Fibroblast of skin of right quadriceps (primary cell): ENCODE measurements at regions not wholly inside any gene's neighbourhood (a gene's known extent, or its start where the extent isn't known, plus 50 kb on each side); places are given as distances from the start of the nearest gene placed in this dataset.

Experiments
- DNase-seq: peaks from one replicate; pipeline ENCODE4 v3.0.0-alpha.2; 2013

DNA sequence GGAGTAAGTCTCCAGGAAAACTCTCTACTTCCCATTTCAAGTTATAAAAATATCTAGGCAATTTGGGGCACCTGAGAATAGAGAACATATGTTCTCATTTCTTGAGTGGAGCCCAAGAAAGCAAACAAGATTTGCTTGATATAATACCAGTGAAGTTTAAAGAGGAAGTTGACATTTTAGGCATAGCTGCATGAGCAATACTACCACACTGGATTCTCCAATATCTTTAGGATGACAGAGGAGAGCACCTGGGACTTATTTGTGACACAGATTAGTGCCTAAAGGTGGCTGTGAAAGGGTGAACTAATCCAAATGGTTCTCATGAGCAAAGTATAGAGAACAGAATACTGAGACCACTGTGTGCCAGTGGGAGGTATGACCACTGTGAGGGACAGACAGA lies 423.5 kb upstream of the RIOK2 start:
- DNase-seq = no peak

DNA sequence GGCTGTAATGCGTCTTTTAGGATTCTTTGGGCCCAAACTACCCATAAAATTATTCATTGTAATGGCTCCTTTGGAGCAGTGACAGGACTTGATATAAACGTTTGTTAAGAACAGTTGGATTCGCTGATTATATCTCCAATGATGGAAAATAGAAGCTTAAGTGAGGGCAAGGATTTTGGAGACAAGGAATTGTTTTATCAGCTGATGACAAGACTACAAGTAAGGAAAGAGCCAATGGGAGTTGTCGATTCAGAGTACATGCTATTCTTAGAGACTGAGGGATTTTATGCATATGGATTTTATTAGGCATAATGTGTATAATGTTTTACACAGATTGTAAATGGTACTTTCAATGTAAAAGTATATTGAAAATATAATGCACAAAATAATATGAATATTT lies 425.5 kb upstream of the RIOK2 start:
- peak; percentile 11 for DNase-seq

DNA sequence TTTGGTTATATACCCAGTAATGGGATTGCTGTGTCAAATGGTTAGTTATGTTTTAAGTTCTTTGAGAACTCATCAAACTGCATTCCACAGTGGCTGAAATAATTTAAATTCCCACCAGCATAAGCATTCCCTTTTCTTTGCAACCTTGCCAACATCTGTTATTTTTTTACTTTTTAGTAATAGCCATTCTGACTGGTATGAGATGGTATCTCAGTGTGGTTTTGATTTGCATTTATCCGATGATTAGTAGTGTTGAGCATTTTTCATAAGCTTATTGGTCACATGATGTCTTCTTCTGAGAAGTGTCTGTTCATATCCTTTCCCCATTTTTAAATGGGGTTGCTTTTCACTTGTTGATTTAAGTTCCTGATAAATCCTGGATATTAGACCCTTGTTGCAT lies 435.7 kb upstream of the RIOK2 start:
- DNase-seq = peak; percentile 88

DNA sequence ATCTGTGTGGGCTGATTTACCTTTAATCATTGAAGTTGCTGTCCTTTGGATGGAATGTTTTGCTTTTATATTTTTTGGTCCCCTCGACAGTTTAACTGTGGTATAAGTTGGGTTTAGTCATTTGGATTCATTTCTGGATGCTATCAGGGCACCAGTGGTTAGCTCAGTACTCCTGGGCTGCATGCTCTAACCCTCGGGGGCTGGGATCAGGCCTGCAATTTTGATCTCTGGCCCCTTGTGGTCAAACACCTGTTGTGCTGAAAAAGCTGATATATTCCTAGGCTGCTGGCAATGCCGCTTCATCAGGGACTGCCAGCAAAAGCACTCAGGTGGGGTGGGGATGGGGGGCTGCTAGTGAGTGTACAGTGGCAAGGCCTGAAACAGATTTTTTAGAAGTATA lies 440.4 kb upstream of the RIOK2 start:
- no peak for DNase-seq

DNA sequence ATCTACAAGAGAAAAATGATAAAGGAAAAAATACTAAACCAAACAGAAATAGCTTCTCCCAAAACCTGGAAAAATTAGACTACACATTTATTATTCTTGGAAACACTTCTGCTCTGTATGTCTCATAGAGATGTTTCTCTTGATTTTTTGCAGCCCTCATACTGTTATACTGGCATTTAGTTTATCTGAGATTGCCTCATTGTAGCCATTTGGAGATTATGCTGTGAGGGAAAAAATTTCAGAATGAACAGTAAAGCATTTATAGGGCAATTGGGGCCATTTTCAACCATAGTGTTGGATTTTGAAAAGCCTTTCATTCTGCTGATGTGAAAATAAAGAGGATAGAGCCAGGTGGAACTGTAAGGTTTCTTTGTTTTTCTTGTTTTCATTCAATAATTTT lies 441.8 kb upstream of the RIOK2 start:
- no peak for DNase-seq

DNA sequence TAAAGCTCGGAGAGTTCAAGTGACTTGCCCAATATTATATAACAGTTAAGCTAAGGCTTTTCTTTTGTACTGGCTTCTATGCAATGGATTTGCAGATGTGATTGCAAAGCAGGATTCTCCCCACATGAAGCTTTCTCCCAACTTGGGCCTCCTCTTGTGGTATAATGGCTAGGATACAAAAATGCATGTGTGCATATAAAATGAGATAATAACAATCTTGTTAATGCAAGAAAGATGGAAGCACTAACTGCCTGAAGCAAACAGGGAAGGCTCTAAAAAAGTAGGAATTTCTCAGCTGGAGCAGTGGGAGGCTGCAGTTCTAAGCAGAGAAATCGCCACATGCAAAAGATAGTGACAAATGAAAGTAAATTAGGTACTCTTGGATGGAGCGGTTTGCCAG lies 444.2 kb upstream of the RIOK2 start:
- DNase-seq = peak; percentile 20

DNA sequence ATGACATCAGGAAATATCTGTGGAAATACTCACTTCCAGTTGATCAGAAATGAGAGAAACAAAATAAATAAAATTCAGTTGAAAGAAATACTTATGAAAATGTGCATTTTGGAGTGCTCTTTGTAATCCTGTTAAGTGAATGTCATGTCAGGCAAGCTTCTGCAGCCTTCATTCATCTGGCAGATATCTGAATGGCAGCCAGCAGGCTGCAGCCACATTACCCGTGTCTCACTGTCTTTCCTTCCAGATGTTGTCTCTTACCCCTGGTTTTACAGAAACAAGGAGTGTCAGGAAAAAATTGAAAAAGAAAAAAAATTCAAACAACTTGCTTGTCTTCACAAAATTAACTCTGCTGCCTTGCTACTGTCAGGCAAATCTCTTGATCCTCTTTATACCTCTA lies 445.0 kb upstream of the RIOK2 start:
- peak; percentile 16 for DNase-seq

DNA sequence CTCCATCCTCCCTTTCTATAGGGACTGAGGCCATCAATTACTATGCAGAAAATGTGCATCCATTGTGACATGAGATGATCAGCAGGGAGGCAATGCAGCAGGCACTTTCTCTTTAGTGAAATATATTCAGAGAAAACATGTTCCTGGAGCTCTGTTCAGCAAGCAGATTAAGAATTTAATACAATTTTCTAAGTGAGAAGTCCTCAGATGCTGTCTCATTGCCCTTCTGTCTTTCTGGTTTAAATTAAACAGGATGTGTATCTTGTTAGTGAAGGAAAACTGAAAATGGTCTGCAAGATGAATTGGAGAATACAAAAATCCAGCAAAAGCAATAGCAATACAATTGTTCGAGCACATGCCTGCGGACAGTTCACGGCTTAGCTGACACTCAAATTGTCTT lies 445.8 kb upstream of the RIOK2 start:
- DNase-seq = peak; percentile 6

DNA sequence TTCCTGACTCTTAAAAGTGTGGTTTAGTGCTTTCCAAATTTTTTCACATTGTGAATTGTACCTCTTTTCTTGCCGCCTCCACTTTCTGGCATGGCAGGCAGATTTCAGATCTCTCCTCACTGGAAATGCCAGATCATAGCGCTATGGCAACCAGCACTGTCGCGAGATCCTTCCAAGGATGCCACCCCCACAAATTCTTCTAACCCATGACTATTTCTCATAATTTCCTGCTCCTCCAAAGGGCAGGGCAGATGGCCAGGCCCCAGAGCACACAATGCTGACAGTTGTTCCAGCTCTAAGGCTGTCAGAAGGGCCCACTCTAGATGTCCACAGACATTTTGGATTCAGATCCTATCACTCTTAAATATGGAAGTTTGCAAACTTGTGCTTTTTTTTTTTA lies 446.2 kb upstream of the RIOK2 start:
- DNase-seq = peak; percentile 76

DNA sequence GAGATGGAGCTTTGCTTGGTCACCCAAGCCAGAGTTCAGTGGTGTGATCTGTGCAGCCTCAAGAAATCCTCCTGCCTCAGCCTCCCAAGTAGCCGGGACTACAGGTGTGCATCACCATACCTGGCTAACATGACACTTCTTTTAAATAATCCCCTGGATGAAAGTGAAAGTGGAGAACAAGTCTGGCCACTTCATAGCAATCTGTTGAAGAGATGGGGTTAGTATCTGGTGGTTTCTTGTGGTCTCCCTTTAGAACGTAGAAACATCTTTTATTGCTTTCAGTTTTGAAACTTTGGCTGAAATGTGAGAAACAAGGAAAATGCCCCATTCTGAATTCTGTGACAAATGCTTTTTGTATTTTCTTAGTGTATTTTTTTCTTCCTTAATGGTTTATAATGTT lies 452.5 kb upstream of the RIOK2 start:
- no peak for DNase-seq

DNA sequence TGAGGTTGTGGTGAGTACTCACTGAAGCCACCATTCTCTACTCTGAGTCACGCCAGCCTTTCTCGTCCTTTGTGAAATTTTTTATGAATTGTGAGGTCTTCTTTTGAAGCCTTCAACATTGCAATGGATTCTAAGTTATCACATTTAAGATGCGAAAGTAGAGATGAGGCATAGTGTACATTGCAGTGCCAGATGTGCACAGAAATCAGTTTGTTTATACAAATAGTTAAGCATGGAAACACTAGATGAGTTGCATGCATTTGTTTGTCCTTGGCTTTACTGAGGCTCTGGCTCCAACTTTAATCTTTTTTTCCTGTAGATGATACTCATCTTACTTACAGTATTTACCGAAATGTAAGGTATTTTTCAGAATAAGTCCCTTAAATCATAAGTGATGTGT lies 453.7 kb upstream of the RIOK2 start:
- DNase-seq = no peak

DNA sequence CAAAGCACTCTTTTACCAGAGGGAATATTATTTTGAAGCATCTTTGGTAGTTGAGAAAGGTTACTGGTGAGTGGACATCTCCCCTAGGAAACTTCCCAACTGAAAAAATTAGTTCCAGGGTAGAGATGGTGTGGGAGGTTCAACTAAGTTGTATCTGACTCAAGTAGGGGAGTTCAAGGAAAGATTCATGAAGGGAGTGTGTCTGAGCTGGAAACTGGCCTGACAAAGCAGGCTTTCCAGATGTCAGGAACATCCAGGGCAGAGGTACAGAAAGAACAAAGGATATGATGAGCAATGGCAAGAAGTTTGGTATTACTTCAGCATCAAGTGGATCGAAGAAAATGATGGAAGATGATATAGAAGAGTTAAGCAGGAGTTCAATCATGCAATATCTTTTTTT lies 458.0 kb upstream of the RIOK2 start:
- no peak for DNase-seq

DNA sequence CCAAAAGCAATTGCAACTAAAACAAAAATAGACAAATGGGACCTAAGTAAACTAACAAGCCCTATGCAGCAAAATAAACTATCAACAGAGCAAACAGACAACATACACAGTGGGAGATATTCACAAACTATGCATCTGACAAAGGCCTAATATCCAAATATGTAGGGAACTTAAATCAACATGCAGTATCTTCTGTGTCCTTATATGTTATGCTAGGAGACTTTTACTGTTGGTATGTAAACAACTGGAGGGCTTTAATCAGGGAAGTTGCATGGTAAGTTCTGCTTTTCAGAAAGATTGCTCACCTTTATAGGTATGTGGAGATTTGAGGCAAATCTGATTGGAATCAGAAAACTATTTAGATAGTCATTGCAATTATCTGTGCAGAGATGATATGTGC lies 461.2 kb upstream of the RIOK2 start:
- no peak for DNase-seq

DNA sequence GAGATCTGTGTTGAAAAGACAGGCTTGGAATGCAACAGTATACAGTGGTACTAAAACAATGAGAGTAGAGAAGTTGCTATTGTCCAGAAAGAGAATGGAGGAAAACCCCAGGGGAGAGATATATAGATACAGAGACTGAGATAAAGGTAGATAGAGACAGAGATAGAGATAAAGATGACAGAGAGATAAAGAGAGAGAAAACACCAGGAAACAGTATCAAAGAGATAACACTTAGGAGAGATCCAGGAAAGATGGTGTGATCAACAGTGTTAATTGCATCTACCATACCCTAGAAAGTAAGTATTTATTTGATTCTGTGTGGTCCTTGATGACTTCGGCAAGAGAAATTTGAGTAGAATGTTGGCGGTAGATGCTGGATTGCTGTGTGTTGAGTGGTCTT lies 461.8 kb upstream of the RIOK2 start:
- DNase-seq = no peak

DNA sequence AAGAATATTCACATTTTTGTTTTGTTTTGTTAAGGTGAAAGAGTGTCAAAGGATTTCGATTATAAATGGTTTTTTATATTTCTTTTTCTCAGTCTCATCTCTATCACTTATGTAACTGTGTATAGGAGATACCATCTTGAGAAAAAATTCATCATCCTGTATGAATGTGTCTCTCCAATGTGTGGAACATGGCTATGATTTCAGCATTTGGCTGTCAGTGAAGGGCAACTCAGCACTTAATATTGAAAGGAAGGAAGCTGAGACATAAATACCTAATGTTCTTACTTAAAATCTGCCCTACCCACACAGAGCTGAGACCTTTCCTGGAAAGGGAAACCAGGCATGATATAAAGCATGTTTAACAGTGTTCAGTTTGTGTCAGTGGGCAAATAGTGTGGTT lies 474.2 kb upstream of the RIOK2 start:
- DNase-seq = no peak

DNA sequence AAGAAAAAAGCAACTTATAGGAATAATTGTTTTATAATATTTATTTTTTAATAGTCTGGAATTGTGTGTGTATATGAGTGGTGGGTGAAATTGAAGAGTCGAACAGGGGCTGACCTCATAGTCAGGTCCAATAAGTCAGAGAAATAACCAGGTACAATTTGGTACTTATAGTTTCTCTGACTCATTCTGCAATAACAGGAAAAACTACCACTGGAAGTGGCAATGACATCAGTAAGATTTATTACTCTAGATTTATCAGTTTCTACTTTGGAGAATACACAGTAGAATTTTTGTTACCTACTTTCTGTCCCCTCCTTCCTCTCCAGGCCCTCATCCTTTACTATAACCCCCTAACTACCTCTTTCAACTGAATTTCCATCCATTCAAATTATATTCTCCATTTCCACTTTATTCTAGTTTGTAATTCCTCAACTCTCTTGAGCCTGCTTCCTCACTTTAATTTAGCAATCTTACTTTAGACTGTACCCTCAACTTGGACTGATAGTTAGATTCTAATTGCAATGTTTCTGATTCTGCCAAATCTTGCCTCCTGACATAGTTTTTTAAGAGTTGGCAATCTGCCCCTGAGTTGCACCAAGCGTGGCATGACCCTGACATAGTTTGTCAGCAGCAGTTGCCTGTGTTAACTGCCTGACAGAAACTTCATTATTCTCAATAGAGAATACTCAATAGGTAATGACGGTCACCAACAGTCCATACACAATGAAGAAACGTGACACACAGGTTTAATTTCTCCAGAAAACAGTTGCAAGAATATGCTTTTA lies 475.3 kb upstream of the RIOK2 start:
- DNase-seq = no peak

DNA sequence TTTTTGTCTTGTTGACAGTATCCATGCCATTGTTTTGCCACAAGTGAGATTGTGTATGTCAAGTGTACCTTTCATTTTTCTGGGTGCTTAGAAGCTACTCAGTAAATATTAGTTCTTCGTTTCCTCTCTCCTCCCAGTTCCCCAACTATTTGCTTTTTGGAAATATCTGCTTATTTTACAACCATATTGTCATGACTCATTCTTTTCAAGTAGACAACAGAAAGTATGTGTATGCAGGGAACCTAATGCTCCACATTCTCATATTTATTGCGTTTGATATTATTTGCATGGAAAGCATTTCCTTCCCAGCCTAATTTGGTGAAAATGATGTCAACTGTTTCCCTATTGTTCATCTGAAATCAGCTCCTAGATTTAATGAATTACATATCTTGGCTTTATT lies 483.7 kb upstream of the RIOK2 start:
- no peak for DNase-seq

DNA sequence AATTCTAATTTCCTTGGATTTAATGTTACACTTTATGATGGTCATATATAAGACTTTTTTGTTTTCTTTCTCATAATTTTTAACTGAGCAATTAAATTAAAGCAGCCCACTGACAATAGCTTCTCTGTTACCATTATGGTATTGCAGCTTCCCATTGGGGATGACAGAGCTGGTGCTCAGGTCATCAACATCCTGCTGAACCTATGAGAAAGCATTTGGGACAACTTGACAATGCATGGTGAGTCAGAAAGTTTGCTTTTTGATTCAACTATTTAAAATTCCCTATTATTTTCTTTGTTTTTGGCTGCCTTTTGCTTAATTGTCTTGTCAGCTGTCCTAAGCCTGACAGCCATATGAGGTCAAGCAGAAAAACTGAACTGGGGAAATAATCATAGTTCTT lies 487.4 kb upstream of the RIOK2 start:
- DNase-seq = no peak

DNA sequence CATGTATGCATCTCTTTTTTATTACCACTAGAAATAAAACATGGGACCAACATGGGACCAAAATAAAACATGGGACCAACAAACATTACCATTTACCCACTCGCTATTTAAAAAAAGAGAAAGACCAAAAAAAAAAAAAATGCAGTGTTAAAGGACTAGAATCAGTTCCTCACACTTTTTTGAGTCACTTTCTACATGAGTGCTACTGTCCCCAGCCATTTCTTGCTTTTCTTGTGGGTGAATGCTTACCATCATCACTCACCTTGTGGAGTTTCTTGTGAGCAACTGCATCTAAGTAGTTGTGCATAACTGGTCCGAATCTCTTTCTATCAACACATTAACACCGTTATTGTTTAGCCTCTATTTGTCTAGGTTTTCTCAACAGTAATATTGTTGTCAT lies 493.6 kb upstream of the RIOK2 start:
- DNase-seq = no peak

DNA sequence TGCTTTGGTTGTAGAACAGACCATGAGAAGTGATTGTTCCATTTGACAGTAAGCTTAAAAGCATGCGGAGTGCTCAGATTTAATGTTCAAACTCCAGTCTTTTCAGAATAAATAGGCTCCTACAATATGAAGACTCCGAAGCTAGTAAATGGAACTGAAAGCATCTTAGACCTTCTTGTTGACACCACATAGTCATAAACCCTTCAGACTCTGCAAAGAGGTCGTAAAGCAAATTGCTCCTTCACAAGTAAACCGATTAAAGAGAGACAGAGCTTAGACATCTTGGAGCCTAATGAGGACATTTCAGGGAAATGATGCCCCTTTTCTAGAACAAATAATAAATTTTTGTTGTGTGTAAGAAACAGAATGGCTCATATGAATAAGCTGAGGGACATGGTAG lies 511.0 kb upstream of the RIOK2 start:
- peak; percentile 48 for DNase-seq

DNA sequence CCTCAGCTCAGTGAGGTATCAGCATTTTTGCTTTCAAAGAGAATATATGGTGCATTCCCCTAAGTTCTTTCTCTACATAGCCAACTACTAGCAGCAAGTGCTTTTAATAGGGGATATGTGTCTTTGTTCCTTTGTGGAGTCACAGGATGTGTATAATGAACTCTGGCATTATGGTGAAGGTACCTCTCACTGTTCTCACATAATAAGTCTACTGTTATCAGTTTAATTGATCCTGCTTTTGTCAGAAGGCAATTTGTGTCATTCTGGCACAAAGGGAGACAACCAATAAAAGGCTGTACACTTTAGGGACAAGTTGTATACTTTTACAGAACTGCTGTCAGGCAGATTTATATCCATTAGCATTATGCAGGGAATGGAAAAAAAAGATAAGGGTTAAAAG lies 531.4 kb upstream of the RIOK2 start:
- no peak for DNase-seq

DNA sequence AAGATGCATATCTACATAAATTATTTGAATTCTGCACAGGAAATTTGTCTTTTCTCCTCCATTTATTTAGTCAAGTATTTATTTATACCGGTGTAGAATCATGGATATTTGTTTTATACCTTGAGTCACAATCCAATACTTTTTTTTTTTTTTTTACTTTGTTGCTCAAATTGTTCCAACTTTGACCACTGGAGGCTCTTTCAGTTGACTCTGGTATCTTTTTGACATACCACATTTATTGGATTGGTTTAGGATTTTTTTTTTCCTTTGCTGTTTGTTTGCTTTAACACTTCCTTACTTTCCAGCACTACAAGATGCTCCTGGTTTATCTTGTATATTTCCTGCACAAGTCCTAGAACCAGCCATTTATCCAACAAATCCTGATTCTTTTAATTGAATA lies 543.1 kb upstream of the RIOK2 start:
- DNase-seq = no peak

DNA sequence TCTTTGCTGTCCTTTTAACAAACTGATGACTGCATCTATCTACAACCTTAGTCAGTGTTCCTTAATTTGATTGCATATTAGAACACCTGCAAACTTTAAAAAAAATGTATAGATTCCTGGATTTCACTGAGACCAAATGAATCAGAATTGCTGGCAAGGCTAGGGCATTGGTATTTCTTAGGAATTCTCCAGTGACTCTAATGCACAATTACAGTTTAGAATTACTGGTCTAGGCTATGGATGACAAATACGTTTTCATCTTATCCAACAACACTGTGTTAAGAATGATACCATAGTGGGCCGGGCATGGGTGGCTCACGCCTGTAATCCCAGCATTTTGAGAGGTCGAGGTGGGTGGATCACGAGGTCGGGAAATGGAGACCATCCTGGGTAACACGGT lies 545.9 kb upstream of the RIOK2 start:
- DNase-seq = peak; percentile 18

DNA sequence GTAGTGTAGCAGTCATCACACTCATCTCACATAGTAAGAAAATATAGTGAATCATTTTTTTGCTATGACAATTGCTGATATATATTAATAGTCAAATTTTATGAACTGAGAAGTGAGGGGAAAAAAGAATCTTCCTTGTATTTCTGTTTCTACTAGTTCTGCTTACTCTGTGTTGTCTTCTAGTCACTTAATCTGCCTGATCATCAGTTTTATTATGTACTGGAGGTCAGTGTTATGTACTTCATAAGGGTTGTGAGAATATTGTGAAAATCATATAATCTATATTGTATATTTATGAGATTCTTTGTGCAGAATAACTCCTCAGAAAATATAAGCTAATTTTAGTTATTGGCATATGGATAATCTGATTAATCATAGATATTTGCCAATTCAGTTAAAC lies 546.9 kb upstream of the RIOK2 start:
- no peak for DNase-seq

DNA sequence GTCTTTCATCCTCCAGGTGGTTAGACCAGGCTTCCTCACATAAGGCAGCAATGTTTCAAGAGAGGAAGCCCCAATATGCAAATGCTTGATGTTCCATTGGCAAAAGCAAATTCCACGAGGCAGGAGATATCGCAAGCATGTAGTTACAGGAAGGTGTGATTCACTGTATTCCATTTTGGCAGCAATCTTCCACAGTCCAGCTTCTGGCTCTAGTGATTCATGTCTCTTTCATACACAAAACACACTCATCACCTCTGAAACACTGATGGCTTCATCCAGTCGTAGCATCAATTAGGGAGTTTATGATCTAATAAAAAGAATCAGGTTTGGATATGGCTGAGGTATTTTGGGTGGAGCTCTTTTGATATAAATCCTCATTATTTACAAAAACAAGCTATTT lies 552.2 kb upstream of the RIOK2 start:
- DNase-seq = peak; percentile 87

DNA sequence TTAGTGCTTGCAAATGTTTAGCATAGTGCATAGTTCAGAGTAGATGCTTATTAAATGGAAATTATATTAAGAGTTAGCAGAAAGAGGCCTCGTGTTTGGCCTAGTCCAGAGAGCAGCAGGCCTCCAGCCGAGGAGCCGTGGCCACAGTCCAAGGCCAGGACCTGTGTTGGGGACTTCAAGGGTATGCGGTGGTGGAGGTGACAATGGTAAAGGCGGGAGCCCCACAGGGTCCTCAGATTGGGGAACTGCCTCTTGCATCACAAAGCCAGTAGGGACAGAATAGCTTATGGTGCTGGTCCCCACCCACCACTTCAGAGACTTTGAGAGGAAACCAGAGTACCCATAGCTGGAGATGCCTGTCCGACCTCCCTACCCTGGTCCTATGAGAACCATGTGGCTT lies 554.6 kb upstream of the RIOK2 start:
- no peak for DNase-seq
